Hematopoietic multipotent progenitor cell treated with erythropoietin and hydrocortisone succinate and interleukin-3 and kit ligand, for 6 days (in vitro differentiated cells): ENCODE measurements at regions not wholly inside any gene's neighbourhood (a gene's known extent, or its start where the extent isn't known, plus 50 kb on each side); places are given as distances from the start of the nearest gene placed in this dataset.
"Not testable (repeated sequence)": the region's sequence is repeated elsewhere in the genome, so short reads cannot be mapped to it uniquely, and the experiment has no call there.

Source experiments
- DNase-seq: peaks from one replicate; pipeline ENCODE4 v3.0.0-alpha.2; 2015

DNA sequence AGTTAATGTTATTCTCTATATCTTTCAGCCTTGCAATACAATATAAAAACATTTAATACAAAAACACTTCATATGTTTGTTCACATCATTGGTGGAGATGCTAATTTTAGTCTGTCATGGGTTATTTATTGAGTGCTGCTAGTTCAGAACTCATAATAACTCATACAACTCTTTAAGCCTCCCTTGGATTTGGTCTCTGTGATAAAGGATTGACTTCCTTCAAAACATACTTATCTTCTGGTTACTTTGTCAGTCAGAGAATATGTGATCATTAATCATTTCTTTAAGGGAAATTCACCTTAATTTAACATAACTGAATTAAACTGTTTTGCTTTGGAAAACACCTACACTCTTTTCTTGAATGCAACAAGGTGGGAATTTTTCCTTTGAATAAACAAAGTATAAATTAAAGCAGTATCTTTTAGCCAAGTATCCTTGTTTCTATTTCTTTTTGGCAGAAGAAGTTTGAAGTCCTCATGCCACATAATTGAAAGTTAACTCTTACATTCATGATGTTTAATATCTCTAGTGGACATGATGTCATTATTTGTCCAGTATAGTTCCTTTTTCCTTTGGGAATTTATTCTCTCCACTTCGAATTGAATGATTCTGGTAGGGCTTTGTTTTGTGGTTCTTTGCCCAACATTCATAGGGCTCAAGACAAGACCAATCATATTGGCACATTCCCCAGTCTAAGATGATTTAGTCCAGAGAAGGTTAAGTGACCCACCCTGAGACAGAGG, 133.2 kb upstream of the CENPW start:
- no peak for DNase-seq

DNA sequence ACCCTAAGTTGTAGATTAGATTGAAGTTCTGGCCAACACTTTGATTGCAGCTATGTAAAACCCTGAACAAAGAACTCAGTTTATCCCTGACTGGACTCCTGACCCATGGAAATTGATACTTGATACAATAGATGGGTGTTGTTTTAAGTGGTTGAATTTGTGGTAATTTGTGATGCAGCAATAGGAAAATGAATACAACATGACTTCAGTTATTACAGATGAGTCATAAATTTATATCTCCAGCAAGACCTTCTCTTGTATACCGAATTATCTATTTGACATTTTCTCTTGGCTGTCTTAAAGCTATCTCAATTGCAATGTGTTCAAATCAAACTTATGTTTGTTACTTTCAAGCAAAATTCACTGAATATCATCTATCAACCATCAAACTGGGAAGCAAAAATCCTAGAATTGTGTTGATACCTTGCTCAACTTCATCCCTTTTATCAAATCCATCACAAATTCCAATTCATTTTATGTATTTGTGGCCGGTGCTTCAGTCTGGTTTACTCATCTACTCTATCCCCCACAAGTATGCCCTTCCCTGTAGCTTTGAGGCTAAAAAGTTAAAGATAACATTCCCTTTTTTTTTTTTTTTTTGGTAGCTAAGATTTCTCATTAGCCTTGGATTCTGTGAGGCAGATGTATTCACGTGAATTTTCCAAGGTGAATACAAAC, 129.4 kb upstream of the CENPW start:
- no peak for DNase-seq

DNA sequence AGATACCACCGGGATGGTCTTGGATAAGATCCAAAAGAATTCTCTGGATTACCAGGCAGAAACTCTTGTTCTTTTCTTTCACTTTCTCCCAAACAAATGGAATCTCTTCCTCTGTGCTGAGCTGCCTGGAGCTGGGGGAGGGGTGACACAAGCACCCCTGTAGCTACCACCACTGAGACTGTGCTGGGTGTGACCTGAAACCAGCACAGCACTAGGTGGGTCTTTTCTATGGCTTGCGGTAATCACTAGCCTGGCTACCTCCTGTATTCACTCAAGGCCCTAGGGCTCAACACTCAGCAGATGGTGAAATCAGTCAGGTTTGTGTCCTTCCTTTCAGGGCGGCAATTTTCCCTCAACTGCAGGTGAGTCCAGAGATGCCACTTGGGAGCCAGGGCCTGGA, 122.4 kb upstream of the CENPW start:
- no peak for DNase-seq

DNA sequence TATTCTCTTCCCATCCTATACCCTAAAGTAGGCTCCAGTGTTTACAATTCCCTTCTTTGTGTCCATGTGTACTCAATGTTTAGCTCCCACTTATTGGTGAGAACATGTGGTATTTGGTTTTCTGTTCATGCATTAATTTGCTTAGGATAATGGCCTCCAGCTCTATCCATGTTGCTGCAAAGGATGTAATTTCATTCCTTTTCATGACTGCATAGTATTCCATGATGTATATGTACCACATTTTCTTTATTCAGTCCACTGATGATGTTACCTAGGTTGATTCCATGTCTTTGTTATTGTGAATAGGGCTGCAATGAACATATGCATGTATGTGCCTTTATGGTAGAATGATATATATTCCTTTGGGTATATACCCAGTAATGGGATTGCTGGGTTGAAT, 119.0 kb upstream of the CENPW start:
- not testable (repeated sequence) for DNase-seq

DNA sequence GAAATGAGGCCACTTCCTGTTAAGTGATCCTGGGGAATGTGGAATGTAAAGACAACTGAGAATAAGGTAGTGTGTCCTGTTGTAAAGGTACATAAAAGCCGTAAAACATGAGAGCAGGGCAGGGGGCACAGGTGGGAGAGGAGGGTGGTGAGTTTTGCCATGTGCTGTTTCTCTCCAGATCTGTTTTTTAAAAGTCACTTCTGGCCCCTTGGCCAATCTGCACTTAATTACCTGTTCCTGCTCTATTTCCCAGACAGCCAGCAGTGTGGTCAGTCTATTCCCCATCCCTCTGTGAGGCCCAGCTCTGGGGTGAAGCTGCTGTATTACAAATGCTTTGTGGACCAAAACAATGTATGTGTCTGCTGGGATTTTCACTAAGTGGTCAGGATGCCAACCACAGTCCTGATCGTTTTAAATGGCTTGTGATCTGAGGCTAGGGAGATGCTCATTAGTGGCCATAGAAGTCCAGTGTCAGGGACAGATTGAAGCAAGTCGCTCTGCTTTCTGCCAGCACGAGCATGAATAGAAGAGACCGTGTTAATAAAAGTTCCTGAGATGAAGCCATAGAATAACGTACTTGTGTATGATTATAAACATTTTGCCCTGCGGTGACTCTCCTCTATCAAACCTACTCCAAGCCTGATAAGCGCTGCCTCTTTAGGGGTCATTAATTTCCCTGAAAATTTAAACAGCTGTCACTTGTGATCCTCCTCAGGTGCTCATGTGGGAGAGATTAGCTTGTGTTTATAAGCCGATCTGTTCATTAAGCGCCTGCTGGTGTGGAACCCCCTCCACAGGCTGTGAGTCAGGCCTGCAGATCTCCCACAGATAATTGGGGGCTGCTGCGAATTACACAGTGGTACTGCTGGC, 111.8 kb upstream of the CENPW start:
- DNase-seq = no peak

DNA sequence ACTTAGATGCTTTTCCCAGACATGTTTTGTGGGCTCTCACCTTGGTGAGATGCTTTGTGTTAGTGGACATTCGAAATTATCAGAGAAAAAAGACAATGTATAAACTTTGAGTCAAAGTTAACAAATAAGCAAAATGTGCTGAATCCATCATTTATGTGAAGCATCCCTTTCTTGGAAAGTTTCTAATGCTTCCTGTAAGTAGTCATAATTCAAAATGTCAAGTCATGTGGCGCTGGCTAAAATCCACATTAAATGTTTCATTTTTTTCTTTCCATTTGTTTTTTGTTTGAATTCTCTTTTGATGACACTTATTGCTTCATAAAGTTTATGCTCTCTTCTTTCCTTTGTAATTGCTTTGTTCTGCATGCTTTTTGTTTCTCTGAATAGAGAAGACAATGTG, 107.2 kb upstream of the CENPW start:
- no peak for DNase-seq

DNA sequence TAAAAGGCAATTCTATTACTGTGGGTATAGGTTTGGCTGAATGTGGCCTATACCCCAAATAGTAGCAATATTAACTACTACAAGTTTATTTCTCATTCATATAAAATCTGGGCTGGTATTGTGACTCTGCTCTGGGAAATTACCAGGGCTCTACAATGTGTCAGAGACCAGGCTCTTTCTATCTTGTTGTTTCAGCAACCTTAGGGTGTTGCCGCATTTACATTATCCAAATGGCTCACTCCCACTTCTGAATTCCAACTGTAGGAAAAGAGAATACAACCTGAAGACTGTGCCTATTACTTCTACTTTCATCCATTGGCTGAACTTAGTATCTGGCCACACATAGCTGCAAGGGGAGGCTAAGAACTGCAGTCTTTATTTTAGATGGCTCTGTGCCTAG, 106.7 kb upstream of the CENPW start:
- DNase-seq = no peak

DNA sequence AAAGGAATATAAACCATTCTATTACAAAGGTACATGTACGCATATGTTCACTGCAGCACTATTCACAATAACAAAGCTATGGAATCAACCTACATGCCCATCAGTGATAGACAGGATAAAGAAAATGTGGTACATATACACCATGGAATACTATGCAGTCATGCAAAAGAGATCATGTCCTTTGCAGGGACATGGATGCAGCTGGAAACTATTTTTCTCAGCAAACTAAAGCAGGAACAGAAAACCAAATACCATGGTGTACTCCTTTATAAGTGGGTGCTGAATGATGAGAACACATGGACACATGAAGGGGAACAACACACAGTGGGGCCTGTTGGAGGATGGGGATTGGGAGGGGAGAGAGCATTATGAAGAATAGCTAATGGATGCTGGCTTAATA, 104.6 kb upstream of the CENPW start:
- DNase-seq = no peak

DNA sequence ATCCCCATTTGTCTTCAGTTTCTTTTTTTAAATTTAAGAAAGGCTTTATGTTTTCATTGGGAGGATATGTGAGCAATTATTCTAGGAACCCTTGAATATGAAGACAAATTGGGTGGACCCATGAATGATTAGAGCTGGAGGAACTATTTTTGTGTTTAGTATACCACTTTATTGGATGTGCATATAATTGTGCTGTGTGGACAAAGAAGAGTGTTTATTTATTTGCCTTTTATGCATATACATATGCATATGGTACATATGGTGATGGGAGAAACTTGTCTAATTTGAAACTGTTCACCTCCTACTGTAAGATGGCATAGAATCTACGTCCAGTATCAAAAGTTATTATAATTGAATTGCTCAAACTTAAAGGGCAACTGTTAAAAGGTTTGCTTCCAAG, 94.8 kb upstream of the CENPW start:
- DNase-seq = no peak

DNA sequence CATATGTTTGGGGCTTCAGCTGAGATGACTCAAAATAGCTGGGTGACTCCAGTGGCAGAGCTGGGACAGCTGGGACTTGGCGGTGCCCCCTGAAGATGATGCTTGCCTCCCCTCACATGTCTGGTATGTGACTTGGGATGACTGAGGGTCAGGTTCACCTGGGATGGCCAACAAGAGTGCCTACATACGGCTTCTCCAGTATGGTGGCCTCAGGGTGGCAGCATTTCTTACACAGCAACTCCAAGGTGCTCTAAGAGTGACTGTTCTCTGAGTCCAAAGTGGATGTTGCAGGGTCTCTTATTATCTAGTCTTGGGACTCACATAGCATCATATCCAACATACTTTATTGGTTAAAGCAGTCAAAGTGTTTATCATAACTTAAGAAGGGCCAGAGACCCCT, 87.8 kb upstream of the CENPW start:
- no peak for DNase-seq

DNA sequence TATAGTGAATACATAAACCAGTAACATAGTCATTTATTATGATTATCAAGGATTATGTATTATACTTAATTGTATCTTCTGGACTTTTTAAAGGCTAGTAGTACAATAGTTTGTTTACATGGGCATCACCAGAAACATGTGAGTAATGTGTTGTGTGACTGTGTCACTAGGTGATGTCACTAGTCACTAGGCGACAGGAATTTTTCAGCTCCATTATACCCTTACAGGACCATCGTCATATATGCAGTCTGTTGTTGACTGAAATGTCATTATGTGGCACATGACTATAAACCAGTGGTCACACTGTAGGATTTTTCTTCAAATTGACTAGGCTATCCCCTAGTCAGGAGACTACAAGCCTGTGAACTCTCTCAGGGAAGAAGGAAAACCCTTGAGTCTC, 86.5 kb upstream of the CENPW start:
- DNase-seq = no peak

DNA sequence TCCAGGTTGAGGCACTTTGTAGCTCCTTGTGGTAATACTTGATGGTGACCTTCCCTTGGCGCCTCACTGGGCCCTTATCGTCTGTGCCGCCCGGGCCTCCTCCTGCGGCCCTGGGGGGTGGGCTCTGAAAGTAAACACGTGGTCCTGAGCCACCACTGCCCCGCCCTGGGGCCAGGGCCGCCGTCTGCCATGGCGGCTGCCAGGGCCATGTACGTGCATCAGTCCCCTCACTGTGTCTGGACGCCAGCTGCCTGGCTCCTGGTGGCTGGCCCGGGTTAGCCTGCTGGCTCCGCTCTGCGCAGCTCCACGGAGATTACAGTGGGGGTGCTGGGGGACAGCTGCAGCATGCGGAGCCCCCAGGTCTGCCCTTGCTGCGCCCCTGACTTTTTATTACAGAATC, 81.8 kb upstream of the CENPW start:
- DNase-seq = no peak

DNA sequence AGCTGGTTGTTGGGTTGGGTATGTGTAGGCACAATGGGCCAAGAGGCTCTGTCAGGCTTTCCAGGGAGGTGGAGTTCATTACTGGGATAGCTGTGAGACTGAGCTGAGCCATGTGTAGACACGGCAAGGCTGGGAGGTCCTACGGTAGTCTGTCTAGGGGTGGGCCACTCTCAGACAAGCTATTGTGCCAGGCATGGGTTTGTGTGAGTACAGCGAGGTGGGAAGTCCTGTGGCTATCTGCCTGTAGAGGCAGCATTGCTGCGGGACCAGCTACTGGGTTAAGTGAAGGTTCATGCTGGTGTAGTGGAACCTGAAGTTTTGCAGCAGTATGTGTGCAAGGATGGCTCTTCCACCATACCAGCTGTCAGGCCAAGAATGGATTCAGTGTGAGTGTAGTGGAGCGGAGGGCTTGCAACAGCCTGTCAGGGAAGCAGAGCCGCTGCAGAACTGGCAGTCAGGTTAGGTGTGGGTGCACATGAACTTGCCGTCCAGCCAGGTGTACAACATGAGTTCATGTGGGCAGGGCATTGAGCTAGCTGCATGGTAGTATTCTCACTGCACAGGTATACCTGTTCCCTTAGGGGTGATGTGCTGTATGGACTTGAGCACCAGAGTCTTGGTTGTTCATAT, 78.0 kb upstream of the CENPW start:
- no peak for DNase-seq

DNA sequence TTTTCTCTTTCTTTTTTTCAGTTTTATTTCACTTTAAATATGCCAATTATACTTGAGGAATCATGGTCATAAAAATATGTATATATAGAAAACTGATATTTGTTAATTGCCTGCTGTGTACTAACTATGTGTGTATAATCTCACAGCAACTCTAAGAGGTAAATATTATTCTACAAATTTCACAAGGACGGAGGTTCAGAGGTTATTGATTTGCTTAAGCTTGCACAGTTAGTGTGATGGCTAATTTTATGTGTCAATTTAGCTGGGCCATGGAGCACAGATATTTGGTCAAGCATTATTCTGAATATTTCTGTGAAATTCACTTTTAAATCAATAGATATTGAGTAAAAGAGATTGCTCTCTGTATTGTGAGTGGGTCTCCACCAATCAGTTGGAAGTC, 75.7 kb upstream of the CENPW start:
- DNase-seq = no peak

DNA sequence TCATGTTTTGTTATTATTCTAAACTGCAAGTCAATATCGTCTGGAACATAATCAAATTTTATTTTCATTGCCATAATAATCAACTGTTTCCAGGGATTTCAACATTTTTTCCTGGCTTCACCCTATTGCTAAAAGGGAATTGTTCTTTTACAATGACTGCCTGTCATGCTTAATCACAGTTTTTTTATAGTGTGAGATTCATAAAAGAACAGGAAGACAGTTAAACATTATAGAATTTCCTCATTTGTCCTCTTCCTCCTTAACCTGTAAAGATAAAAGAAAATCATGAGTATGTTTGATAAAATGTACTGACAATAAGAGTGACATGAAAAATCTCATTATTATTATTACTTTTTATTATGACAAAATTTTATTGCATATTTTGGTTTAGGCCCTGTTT, 73.3 kb upstream of the CENPW start:
- DNase-seq = no peak

DNA sequence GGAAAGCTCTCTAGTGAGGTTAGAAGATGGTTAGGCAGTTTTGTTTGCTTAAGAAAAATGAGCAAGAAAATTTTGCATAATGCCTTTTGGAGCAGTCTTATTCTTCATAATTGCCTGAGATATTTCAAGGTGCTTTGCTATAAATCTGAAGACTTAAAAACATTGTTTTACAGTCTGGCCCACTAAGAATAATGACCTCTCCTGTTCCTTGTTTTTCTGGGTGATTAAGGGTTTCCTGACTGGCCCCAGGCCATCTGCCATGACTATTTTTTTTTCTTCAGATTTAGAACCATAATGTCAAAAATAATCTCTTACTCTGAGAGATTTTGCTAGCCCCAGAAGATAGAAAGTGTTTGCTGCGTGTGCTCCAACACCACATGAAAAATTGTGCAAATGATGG, 72.3 kb upstream of the CENPW start:
- no peak for DNase-seq

DNA sequence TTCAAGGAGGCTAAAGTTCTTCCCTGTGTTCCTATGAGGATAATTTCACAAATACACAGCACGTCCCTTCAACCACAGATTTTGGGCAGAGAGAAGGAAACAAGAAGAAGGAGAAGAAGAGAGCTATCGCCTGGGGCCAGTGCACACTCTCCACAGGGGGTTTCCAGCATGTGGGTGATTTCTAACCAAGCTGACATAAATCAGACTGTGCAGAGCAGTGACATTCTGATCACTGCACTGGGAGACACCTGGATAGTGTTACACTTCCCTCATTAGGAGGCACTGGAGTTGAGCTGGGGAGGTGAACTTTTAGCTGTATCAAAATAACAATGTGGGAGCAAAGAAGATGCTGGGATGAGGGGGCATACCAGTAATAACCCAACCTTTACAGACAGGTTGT, 71.8 kb upstream of the CENPW start:
- DNase-seq = no peak

DNA sequence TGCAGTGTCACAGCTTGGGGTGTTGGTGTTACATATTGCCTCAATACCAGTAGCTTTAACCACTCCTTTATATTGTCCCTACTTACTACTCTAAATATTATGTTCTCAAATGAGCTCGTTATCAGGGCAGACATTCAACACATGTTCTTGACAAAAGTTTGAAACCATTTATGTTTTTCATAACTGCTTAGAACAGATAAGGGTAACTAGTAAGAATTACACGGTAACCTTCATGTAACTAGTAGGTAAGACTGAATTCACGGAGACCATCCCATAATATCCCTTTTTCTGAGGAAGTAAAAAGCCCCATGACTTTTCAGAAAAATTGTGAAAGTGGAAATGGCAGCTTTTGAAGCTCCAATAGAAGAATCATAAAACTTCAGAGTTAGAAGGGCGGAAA, 59.6 kb upstream of the CENPW start:
- no peak for DNase-seq

DNA sequence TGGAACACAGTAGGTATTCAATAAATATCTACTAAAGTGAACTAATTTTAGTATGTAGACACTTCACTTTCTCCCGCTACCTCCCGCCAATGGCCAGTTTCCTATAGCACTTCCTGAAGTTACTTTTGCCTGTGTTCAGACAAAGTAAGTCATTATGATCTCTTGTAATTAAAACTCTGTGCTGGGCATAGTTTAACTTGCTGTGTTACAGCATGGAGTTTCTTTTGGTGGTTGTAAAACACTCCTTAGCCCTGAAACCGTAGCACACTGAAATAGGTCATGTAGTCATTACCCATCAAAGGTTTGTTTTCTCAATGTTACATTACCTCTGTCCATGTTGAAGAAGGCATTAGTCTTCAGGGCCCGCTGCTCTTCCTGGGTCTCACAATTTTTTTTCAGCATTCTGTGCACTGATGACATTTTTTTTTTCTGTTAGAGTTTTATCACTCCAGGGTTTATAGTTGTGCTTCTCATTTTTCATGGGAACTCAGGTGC, 54.0 kb upstream of the CENPW start:
- DNase-seq = no peak
